Fibroblast of lung (primary cell): ENCODE measurements at regions not wholly inside any gene's neighbourhood (a gene's known extent, or its start where the extent isn't known, plus 50 kb on each side); places are given as distances from the start of the nearest gene placed in this dataset.

Experiments
- DNase-seq, 2 donors: peaks; one replicate each; pipeline versions ENCODE4 v3.0.0 to v3.0.0-alpha.2; 2010; ENCODE audit warnings: low read depth in 2 of 2
- H2AFZ ChIP-seq: 2 replicates; pipeline ENCODE4 v1.5.1; 2012; ENCODE audit warnings: low read length, control low read depth, inconsistent platforms
- H3K27ac ChIP-seq: 2 replicates; pipeline ENCODE4 v1.5.1; 2011; ENCODE audit warnings: low read length, control low read depth; ENCODE audit not compliant: insufficient read depth
- H3K27me3 ChIP-seq: 2 replicates; pipeline ENCODE4 v1.5.1; 2011; ENCODE audit warnings: mild to moderate bottlenecking, low read length; ENCODE audit not compliant: control insufficient read depth, insufficient read depth
- H3K36me3 ChIP-seq: 2 replicates; pipeline ENCODE4 v1.5.1; 2011; ENCODE audit warnings: low read length; ENCODE audit not compliant: control insufficient read depth, insufficient read depth
- H3K4me1 ChIP-seq: 2 replicates; pipeline ENCODE4 v1.5.1; 2011; ENCODE audit warnings: low read length; ENCODE audit not compliant: control insufficient read depth, insufficient read depth; ENCODE audit errors: extremely low read depth
- H3K4me2 ChIP-seq: 2 replicates; pipeline ENCODE4 v1.5.1; 2011; ENCODE audit warnings: low read length, control low read depth; ENCODE audit not compliant: insufficient read depth; ENCODE audit errors: extremely low read depth
- H3K4me3 ChIP-seq, 4 experiments: fragments of 200-600 bp in 1 of 4; sonication (generic) in 1 of 4; replicated peaks in 1 of 4; 2 replicates each; pipeline ENCODE4 v1.5.1; 2011 to 2016; ENCODE audit warnings: low read length in 4 of 4, low read depth in 3 of 4, mild to moderate bottlenecking in 3 of 4, control low read depth in 2 of 4, inconsistent platforms in 1 of 4, mixed read lengths in 1 of 4; ENCODE audit not compliant: insufficient read depth in 1 of 4; ENCODE audit errors: control extremely low read depth in 1 of 4
- H3K79me2 ChIP-seq: 2 replicates; pipeline ENCODE4 v1.5.1; 2012; ENCODE audit warnings: mild to moderate bottlenecking, low read length, inconsistent platforms; ENCODE audit not compliant: control insufficient read depth, insufficient read depth
- H3K9ac ChIP-seq: 2 replicates; pipeline ENCODE4 v1.5.1; 2011; ENCODE audit warnings: mild to moderate bottlenecking, low read length, control low read depth; ENCODE audit not compliant: insufficient read depth
- H3K9me3 ChIP-seq: 2 replicates; pipeline ENCODE4 v1.5.1; 2012; ENCODE audit warnings: low read depth, low read length; ENCODE audit not compliant: control insufficient read depth, insufficient read depth
- H4K20me1 ChIP-seq: 2 replicates; pipeline ENCODE4 v1.5.1; 2011; ENCODE audit warnings: low read length; ENCODE audit not compliant: control insufficient read depth, insufficient read depth; ENCODE audit errors: extremely low read depth
- CTCF ChIP-seq, 2 donors: IDR thresholded peaks in 1 of 2; conservative IDR thresholded peaks in 1 of 2; 1 replicate in 1 of 2; 2 replicates in 1 of 2; pipeline ENCODE4 v1.5.1; 2011 to 2012; ENCODE audit warnings: low read length in 2 of 2, control low read depth in 1 of 2, inconsistent platforms in 1 of 2, low read depth in 1 of 2, mild to moderate bottlenecking in 1 of 2
- EZH2 ChIP-seq: IDR thresholded peaks from 2 replicates; pipeline ENCODE4 v1.5.1; 2012; ENCODE audit warnings: low read length, control low read depth, mild to moderate bottlenecking; ENCODE audit errors: missing control alignments

- no peaks in the 10 kb centered on the region for H3K9me3 ChIP-seq
- H3K4me2 ChIP-seq = no peak overlapping the region
- DNase-seq = peak in 1 of 2 donors; percentile 79
- no peak overlapping the region for H3K27ac ChIP-seq
- H4K20me1 ChIP-seq = no peaks in the 10 kb centered on the region
- H3K4me3 ChIP-seq = no peak overlapping the region
- no peak overlapping the region for H2AFZ ChIP-seq
- no peaks in the 10 kb centered on the region for H3K4me1 ChIP-seq
- no peaks in the 10 kb centered on the region for H3K27me3 ChIP-seq
- TF ChIP-seq EZH2 (no peak), CTCF (conservative IDR thresholded peaks at IDR 0.05 in 1 of 2, IDR thresholded peaks at IDR 0.05 in 1 of 2; ENCODE audit: low read depth in 1 of 2, low read length in 2 of 2) (no peak)
- no peak overlapping the region for H3K9ac ChIP-seq
- no peaks in the 10 kb centered on the region for H3K36me3 ChIP-seq
- H3K79me2 ChIP-seq = no peaks in the 10 kb centered on the region
These were observed 192.9 kb upstream of the TBL1X start for GRCh38 chrX:9271789-9272525.

DNA sequence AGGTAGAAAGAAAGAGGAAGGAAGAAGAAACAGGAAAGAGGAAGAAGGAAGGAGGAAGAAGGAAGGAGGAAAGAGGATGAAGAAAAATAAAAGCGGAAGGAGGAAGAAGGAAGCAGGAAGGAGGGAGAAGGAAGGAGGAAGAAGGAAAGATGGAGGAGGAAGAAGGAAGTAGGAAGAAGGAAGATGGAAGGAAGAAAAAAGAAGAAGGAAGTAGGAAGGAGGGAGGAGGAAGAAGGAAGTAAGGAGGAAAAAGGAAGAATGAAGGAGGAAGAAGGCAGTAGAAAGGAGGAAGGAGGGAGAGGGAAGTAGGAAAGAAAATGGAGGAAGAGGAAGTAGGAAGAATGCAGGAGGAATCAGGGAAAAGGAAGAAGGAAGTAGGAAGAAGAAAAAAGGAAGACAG is 191.1 kb upstream of the TBL1X start:
- Histone ChIP-seq H3K79me2 (no peaks in the 10 kb centered on the region), H3K27ac (no peak overlapping the region), H3K4me2 (no peak overlapping the region), H3K4me1 (no peaks in the 10 kb centered on the region), H2AFZ (no peak overlapping the region), H3K9ac (no peak overlapping the region), H3K9me3 (no peaks in the 10 kb centered on the region), H3K27me3 (no peaks in the 10 kb centered on the region), H4K20me1 (no peaks in the 10 kb centered on the region), H3K4me3 (no peak overlapping the region), H3K36me3 (no peaks in the 10 kb centered on the region)
- TF ChIP-seq CTCF (conservative IDR thresholded peaks at IDR 0.05 in 1 of 2, IDR thresholded peaks at IDR 0.05 in 1 of 2; ENCODE audit: low read depth in 1 of 2, low read length in 2 of 2) (no peak), EZH2 (no peak)
- DNase-seq = no peak

GRCh38 chrX:9278475-9279233 is 186.2 kb upstream of the TBL1X start:
- Histone ChIP-seq H3K4me3 (peak overlapping the region in 3 of 4 experiments; percentile 8 to 47 (median 45)), H3K9me3 (no peaks in the 10 kb centered on the region), H3K27me3 (no peaks in the 10 kb centered on the region), H2AFZ (peak overlapping the region; percentile 60), H3K4me1 (no peaks in the 10 kb centered on the region), H3K79me2 (no peaks in the 10 kb centered on the region), H3K4me2 (peak overlapping the region; percentile 62), H3K9ac (peak overlapping the region; percentile 20), H3K36me3 (no peaks in the 10 kb centered on the region), H3K27ac (peak overlapping the region; percentile 61), H4K20me1 (no peaks in the 10 kb centered on the region)
- TF ChIP-seq CTCF (conservative IDR thresholded peaks at IDR 0.05 in 1 of 2, IDR thresholded peaks at IDR 0.05 in 1 of 2; ENCODE audit: low read depth in 1 of 2, low read length in 2 of 2) = no peak
- no peak for TF ChIP-seq EZH2
- peak in 1 of 2 donors; percentile 30 for DNase-seq
